H1 (cell line): ENCODE measurements at regions not wholly inside any gene's neighbourhood (a gene's known extent, or its start where the extent isn't known, plus 50 kb on each side); places are given as distances from the start of the nearest gene placed in this dataset.

Experiments used
- BACH1 ChIP-seq: IDR thresholded peaks from 2 replicates; pipeline ENCODE4 v1.6.1; 2012; ENCODE audit warnings: low read length, improper control_type of control experiment
- EZH2 ChIP-seq: fragments of 200-600 bp; sonication (generic); IDR thresholded peaks from 2 replicates; pipeline ENCODE4 v1.7.1; 2012; ENCODE audit warnings: low read depth, mild to moderate bottlenecking, moderate library complexity, low read length, inconsistent platforms; ENCODE audit not compliant: severe bottlenecking
- KDM1A ChIP-seq: fragments of 200-600, 300-600 bp; sonication (generic); IDR thresholded peaks from 2 replicates; pipeline ENCODE4 v1.7.1; 2016; ENCODE audit warnings: mild to moderate bottlenecking, low read length, borderline replicate concordance
- TF ChIP-seq, protein P1 (sequence below): fragments of 300-600 bp; sonication (generic); IDR thresholded peaks from 2 replicates; pipeline ENCODE4 v1.7.1; 2012; ENCODE audit warnings: low read length, moderate library complexity, mild to moderate bottlenecking, inconsistent platforms; ENCODE audit not compliant: insufficient replicate concordance

DNA sequence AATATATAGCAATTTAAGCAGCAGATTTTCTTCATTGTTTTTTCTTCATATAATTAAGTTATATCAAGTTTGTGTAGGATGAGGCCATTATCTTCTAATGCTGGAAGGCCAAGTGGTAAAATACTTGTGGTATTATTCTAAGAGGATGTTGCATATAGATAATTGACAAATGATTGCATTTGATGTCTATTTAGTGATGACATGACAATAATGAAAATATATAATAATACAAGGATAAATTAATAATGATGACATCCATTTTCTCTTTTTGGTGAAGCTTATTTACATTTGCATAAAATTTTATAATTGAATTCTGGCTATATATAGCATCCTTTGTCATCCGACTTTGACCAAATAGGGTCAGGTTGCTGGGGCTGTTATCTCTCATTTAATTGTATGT is 195.4 kb upstream of the KCNJ16 start (continued):
- TF ChIP-seq, protein P1, sequence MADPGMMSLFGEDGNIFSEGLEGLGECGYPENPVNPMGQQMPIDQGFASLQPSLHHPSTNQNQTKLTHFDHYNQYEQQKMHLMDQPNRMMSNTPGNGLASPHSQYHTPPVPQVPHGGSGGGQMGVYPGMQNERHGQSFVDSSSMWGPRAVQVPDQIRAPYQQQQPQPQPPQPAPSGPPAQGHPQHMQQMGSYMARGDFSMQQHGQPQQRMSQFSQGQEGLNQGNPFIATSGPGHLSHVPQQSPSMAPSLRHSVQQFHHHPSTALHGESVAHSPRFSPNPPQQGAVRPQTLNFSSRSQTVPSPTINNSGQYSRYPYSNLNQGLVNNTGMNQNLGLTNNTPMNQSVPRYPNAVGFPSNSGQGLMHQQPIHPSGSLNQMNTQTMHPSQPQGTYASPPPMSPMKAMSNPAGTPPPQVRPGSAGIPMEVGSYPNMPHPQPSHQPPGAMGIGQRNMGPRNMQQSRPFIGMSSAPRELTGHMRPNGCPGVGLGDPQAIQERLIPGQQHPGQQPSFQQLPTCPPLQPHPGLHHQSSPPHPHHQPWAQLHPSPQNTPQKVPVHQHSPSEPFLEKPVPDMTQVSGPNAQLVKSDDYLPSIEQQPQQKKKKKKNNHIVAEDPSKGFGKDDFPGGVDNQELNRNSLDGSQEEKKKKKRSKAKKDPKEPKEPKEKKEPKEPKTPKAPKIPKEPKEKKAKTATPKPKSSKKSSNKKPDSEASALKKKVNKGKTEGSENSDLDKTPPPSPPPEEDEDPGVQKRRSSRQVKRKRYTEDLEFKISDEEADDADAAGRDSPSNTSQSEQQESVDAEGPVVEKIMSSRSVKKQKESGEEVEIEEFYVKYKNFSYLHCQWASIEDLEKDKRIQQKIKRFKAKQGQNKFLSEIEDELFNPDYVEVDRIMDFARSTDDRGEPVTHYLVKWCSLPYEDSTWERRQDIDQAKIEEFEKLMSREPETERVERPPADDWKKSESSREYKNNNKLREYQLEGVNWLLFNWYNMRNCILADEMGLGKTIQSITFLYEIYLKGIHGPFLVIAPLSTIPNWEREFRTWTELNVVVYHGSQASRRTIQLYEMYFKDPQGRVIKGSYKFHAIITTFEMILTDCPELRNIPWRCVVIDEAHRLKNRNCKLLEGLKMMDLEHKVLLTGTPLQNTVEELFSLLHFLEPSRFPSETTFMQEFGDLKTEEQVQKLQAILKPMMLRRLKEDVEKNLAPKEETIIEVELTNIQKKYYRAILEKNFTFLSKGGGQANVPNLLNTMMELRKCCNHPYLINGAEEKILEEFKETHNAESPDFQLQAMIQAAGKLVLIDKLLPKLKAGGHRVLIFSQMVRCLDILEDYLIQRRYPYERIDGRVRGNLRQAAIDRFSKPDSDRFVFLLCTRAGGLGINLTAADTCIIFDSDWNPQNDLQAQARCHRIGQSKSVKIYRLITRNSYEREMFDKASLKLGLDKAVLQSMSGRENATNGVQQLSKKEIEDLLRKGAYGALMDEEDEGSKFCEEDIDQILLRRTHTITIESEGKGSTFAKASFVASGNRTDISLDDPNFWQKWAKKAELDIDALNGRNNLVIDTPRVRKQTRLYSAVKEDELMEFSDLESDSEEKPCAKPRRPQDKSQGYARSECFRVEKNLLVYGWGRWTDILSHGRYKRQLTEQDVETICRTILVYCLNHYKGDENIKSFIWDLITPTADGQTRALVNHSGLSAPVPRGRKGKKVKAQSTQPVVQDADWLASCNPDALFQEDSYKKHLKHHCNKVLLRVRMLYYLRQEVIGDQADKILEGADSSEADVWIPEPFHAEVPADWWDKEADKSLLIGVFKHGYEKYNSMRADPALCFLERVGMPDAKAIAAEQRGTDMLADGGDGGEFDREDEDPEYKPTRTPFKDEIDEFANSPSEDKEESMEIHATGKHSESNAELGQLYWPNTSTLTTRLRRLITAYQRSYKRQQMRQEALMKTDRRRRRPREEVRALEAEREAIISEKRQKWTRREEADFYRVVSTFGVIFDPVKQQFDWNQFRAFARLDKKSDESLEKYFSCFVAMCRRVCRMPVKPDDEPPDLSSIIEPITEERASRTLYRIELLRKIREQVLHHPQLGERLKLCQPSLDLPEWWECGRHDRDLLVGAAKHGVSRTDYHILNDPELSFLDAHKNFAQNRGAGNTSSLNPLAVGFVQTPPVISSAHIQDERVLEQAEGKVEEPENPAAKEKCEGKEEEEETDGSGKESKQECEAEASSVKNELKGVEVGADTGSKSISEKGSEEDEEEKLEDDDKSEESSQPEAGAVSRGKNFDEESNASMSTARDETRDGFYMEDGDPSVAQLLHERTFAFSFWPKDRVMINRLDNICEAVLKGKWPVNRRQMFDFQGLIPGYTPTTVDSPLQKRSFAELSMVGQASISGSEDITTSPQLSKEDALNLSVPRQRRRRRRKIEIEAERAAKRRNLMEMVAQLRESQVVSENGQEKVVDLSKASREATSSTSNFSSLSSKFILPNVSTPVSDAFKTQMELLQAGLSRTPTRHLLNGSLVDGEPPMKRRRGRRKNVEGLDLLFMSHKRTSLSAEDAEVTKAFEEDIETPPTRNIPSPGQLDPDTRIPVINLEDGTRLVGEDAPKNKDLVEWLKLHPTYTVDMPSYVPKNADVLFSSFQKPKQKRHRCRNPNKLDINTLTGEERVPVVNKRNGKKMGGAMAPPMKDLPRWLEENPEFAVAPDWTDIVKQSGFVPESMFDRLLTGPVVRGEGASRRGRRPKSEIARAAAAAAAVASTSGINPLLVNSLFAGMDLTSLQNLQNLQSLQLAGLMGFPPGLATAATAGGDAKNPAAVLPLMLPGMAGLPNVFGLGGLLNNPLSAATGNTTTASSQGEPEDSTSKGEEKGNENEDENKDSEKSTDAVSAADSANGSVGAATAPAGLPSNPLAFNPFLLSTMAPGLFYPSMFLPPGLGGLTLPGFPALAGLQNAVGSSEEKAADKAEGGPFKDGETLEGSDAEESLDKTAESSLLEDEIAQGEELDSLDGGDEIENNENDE = no peak
- TF ChIP-seq BACH1 (no peak), KDM1A (no peak), EZH2 (no peak)
